OCI-LY7 (cell line): ENCODE measurements at regions not wholly inside any gene's neighbourhood (a gene's known extent, or its start where the extent isn't known, plus 50 kb on each side); places are given as distances from the start of the nearest gene placed in this dataset.

Source experiments
- BruUV-seq: library from RNA; stranded (reverse); fragments of 400-500 nt; replicated peaks from 2 replicates; lab custom pipeline; 2021; lab: Mats Ljungman, UMichigan
- CTCF ChIA-PET: fragments of 300-600 bp; sonication (Branson Sonifier 250); formaldehyde crosslinking; loops from one replicate; lab custom pipeline; 2022; ENCODE audit warnings: antibody characterized with exemption; ENCODE audit not compliant: unreplicated experiment; lab: Charles Lee
- POLR2A ChIA-PET: fragments of 300-600 bp; sonication (Branson Sonifier 250); formaldehyde crosslinking; loops from one replicate; lab custom pipeline; 2022; ENCODE audit warnings: antibody characterized with exemption; lab: Charles Lee
- DNase-seq: peaks from one replicate; pipeline ENCODE4 v3.0.0-alpha.2; 2015; ENCODE audit warnings: low spot score
- H2AFZ ChIP-seq: fragments of 200-600 bp; sonication (generic), shearing (Covaris generic); 2 replicates; pipeline ENCODE4 v1.6.1; 2014; ENCODE audit warnings: mild to moderate bottlenecking, antibody characterized with exemption, low read length, moderate library complexity
- H3K27ac ChIP-seq: fragments of 200-600 bp; sonication (generic); 2 replicates; pipeline ENCODE4 v1.5.1; 2014; ENCODE audit warnings: mixed run types, low read depth, mild to moderate bottlenecking, moderate library complexity, low read length, inconsistent platforms; ENCODE audit not compliant: poor library complexity, severe bottlenecking
- H3K36me3 ChIP-seq: fragments of 200-600 bp; sonication (generic); 2 replicates; pipeline ENCODE4 v1.6.1; 2014; ENCODE audit warnings: mild to moderate bottlenecking, antibody characterized with exemption, low read length, moderate library complexity, mixed read lengths; ENCODE audit not compliant: insufficient read depth
- H3K4me1 ChIP-seq: fragments of 200-600 bp; sonication (generic); 2 replicates; pipeline ENCODE4 v1.5.1; 2014; ENCODE audit warnings: mild to moderate bottlenecking, low read length; ENCODE audit not compliant: insufficient read depth, poor library complexity, severe bottlenecking
- H3K4me2 ChIP-seq: fragments of 200-600 bp; sonication (generic); 2 replicates; pipeline ENCODE4 v1.6.1; 2014; ENCODE audit warnings: mild to moderate bottlenecking, low read length
- H3K4me3 ChIP-seq: fragments of 200-600 bp; sonication (generic); 2 replicates; pipeline ENCODE4 v1.5.1; 2014; ENCODE audit warnings: mild to moderate bottlenecking, low read depth, low read length; ENCODE audit not compliant: poor library complexity, severe bottlenecking
- H3K79me2 ChIP-seq: fragments of 200-600 bp; sonication (generic); 2 replicates; pipeline ENCODE4 v1.6.1; 2016; ENCODE audit warnings: low read depth, mild to moderate bottlenecking, low read length, moderate library complexity, mixed read lengths; ENCODE audit not compliant: insufficient read depth
- H3K9me2 ChIP-seq: fragments of 200-600 bp; sonication (generic); 2 replicates; pipeline ENCODE4 v1.6.1; 2016; ENCODE audit warnings: mild to moderate bottlenecking, low read length, mixed read lengths; ENCODE audit not compliant: insufficient read depth
- H3K9me3 ChIP-seq: fragments of 200-600 bp; sonication (generic); 2 replicates; pipeline ENCODE4 v1.6.1; 2014; ENCODE audit warnings: mild to moderate bottlenecking, mixed run types, low read length, mixed read lengths
- H4K20me1 ChIP-seq: fragments of 200-600 bp; sonication (generic); 2 replicates; pipeline ENCODE4 v1.6.1; 2014; ENCODE audit warnings: mild to moderate bottlenecking, antibody characterized with exemption, low read length, moderate library complexity, mixed read lengths; ENCODE audit not compliant: insufficient read depth
- EZH2phosphoT487 ChIP-seq: fragments of 200-600 bp; sonication (generic); IDR thresholded peaks from 2 replicates; pipeline ENCODE4 v1.6.1; 2018; ENCODE audit warnings: low read depth, borderline replicate concordance, mild to moderate bottlenecking, mixed run types, antibody characterized with exemption, low read length, moderate library complexity, mixed read lengths
- intact Hi-C: fragments of 100-400 bp; cut with micrococcal nuclease; formaldehyde crosslinking; loops from one replicate; pipeline ENCODE4 v1.10.0; 2022; ENCODE audit not compliant: unreplicated experiment
- TF ChIP-seq, protein P1 (sequence below): fragments of 200-600 bp; sonication (generic); conservative IDR thresholded peaks from 2 replicates; pipeline ENCODE4 v1.5.1; 2014; ENCODE audit warnings: mild to moderate bottlenecking, antibody characterized with exemption, low read length, moderate library complexity, mixed read lengths

DNA sequence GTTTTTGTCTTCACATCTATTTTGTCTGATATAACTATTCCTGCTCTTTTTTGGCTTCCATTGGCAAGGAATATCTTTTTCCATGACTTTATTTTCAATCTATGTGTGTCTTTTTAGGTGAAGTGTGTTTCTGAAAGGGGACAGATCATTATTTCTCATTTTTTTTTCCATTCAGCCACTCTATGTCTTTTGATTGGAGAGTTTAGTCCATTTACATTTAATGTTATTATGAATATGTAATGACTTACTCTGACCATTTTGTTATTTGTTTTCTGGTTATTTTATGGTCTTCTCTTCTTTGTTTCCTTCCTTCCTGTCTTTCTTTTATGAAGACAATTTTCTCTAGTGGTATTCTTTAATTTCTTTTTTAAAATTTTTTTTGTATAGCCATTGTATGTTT lies 178.6 kb upstream of the CNTN5 start:
- TF ChIP-seq EZH2phosphoT487 = no peak
- TF ChIP-seq, protein P1, sequence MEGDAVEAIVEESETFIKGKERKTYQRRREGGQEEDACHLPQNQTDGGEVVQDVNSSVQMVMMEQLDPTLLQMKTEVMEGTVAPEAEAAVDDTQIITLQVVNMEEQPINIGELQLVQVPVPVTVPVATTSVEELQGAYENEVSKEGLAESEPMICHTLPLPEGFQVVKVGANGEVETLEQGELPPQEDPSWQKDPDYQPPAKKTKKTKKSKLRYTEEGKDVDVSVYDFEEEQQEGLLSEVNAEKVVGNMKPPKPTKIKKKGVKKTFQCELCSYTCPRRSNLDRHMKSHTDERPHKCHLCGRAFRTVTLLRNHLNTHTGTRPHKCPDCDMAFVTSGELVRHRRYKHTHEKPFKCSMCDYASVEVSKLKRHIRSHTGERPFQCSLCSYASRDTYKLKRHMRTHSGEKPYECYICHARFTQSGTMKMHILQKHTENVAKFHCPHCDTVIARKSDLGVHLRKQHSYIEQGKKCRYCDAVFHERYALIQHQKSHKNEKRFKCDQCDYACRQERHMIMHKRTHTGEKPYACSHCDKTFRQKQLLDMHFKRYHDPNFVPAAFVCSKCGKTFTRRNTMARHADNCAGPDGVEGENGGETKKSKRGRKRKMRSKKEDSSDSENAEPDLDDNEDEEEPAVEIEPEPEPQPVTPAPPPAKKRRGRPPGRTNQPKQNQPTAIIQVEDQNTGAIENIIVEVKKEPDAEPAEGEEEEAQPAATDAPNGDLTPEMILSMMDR = no peak
- no peak for DNase-seq
- POLR2A ChIA-PET = no interaction called here
- H4K20me1 ChIP-seq = no peaks in the 10 kb centered on the region
- H3K27ac ChIP-seq = no peak overlapping the region
- CTCF ChIA-PET = no interaction called here
- H3K36me3 ChIP-seq = no peaks in the 10 kb centered on the region
- intact Hi-C loops = no loop called here
- H3K9me3 ChIP-seq = no peaks in the 10 kb centered on the region
- H2AFZ ChIP-seq = no peak overlapping the region
- no peak overlapping the region for H3K4me2 ChIP-seq
- no peaks in the 10 kb centered on the region for H3K9me2 ChIP-seq
- H3K4me1 ChIP-seq = no peaks in the 10 kb centered on the region
- no TSS peak for BruUV-seq
- H3K4me3 ChIP-seq = no peak overlapping the region
- H3K79me2 ChIP-seq = no peaks in the 10 kb centered on the region

DNA sequence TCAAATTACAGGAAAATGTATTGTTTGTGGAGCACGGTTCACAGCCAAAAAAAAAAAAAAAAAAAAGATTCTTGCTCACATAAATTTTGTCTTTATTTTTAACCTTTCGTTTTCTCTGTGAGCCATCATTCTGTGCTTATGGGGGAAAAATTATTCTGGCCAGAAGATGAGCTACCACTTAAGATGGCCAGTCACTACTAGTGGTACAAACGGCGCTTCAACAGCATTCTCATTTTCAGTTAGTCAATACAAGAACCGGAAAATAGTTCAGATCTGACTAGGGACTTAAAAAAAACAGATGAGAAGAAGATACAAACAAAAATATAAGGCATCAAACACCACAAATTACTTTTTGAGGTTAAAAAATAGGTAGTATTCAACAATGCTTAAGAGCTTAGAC lies 158.6 kb upstream of the CNTN5 start:
- Histone ChIP-seq H3K79me2 (no peaks in the 10 kb centered on the region), H3K9me3 (no peaks in the 10 kb centered on the region), H3K9me2 (no peaks in the 10 kb centered on the region), H3K4me2 (no peak overlapping the region), H3K4me1 (no peaks in the 10 kb centered on the region), H4K20me1 (no peaks in the 10 kb centered on the region), H2AFZ (no peak overlapping the region), H3K4me3 (no peak overlapping the region), H3K36me3 (no peaks in the 10 kb centered on the region), H3K27ac (no peak overlapping the region)
- no peak for TF ChIP-seq EZH2phosphoT487
- TF ChIP-seq, protein P1 = no peak
- ChIA-PET CTCF (no interaction called here), POLR2A (no interaction called here)
- DNase-seq = no peak
- BruUV-seq = no TSS peak
- intact Hi-C loops = no loop called here

DNA sequence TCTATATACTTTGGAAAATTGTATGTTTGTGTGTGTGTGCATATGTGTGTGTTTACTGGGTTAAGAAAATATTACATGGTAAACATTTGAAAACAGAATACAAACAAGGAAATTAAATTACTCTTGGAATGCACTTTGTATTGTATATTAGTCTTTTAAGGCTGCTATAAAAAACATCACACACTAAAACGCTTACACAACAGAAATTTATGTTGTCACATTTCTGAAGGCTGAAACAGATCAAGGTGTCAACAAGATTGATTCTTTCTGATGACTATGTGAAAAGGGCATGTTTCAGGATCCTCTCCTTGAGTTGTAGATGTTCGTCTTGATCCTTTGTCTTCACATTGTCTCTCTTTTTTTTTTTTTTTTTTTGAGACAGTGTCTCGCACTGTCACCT lies 149.1 kb upstream of the CNTN5 start:
- CTCF ChIA-PET = no interaction called here
- no peak overlapping the region for H3K4me2 ChIP-seq
- no peak overlapping the region for H2AFZ ChIP-seq
- POLR2A ChIA-PET = no interaction called here
- H3K27ac ChIP-seq = no peak overlapping the region
- TF ChIP-seq EZH2phosphoT487 = no peak
- TF ChIP-seq, protein P1 = no peak
- no peak for DNase-seq
- no peaks in the 10 kb centered on the region for H4K20me1 ChIP-seq
- intact Hi-C loops = no loop called here
- no peaks in the 10 kb centered on the region for H3K4me1 ChIP-seq
- H3K79me2 ChIP-seq = no peaks in the 10 kb centered on the region
- BruUV-seq = no TSS peak
- no peaks in the 10 kb centered on the region for H3K9me2 ChIP-seq
- H3K36me3 ChIP-seq = no peaks in the 10 kb centered on the region
- no peak overlapping the region for H3K4me3 ChIP-seq
- H3K9me3 ChIP-seq = peaks cover 6% of the 10 kb centered on the region; the same call in 1 of the 2 replicates
